ENCODE measurements at regions not wholly inside any gene's neighbourhood (a gene's known extent, or its start where the extent isn't known, plus 50 kb on each side); places are given as distances from the start of the nearest gene placed in this dataset.
A peak's percentile ranks its signal among the peaks of the same experiment; 100 is the strongest.

GRCh38 chr9:79885093-79885857, 313.5 kb downstream of the TLE4 start:
- ATAC-seq (no peak), DNase-seq (ENCODE audit: low spot score) (no peak)

GRCh38 chr9:79884546-79884945, 312.8 kb downstream of the TLE4 start:
- no peak for ATAC-seq
- DNase-seq (ENCODE audit: low spot score): no peak

- ATAC-seq (no peak), DNase-seq (ENCODE audit: low spot score) (no peak)
Measured at GRCh38 chr9:79883073-79883645, 311.4 kb downstream of the TLE4 start.

GRCh38 chr9:79880626-79881025, 308.9 kb downstream of the TLE4 start:
- ATAC-seq: no peak
- no peak for DNase-seq (ENCODE audit: low spot score)

- ATAC-seq (no peak), DNase-seq (ENCODE audit: low spot score) (no peak)
Measured at GRCh38 chr9:79877943-79878602, 306.3 kb downstream of the TLE4 start.

- ATAC-seq (peak; percentile 39), DNase-seq (ENCODE audit: low spot score) (no peak)
Measured at GRCh38 chr9:79868567-79869189, 296.9 kb downstream of the TLE4 start.

- ATAC-seq (no peak), DNase-seq (ENCODE audit: low spot score) (no peak)
Measured at GRCh38 chr9:79862921-79863890, 291.4 kb downstream of the TLE4 start.

- ATAC-seq (peak; percentile 97), DNase-seq (ENCODE audit: low spot score) (no peak)
Measured at GRCh38 chr9:79858508-79858907, 286.7 kb downstream of the TLE4 start.

- ATAC-seq: peak; percentile 19
Measured at GRCh38 chr9:79857188-79857587, 285.4 kb downstream of the TLE4 start.

GRCh38 chr9:79847074-79847473, 275.3 kb downstream of the TLE4 start:
- DNase-seq (ENCODE audit: low spot score): no peak
- no peak for ATAC-seq

More at GRCh38 chr9:79857188-79857587, 285.4 kb downstream of the TLE4 start:
- DNase-seq (ENCODE audit: low spot score): no peak

GRCh38 chr9:79829566-79830302, 258.0 kb downstream of the TLE4 start:
- DNase-seq (ENCODE audit: low spot score): no peak
- no peak for ATAC-seq

GRCh38 chr9:79824265-79824664, 252.5 kb downstream of the TLE4 start:
- ATAC-seq: no peak

GRCh38 chr9:79817438-79818004, 245.8 kb downstream of the TLE4 start:
- DNase-seq (ENCODE audit: low spot score): no peak
- peak; percentile 31 for ATAC-seq

More at GRCh38 chr9:79824265-79824664, 252.5 kb downstream of the TLE4 start:
- DNase-seq (ENCODE audit: low spot score): no peak

GRCh38 chr9:79813258-79813638, 241.5 kb downstream of the TLE4 start:
- no peak for ATAC-seq
- DNase-seq (ENCODE audit: low spot score): no peak

GRCh38 chr9:79812507-79813257, 240.9 kb downstream of the TLE4 start:
- ATAC-seq: no peak

GRCh38 chr9:79812099-79812498, 240.3 kb downstream of the TLE4 start:
- no peak for DNase-seq (ENCODE audit: low spot score)
- no peak for ATAC-seq

More at GRCh38 chr9:79812507-79813257, 240.9 kb downstream of the TLE4 start:
- no peak for DNase-seq (ENCODE audit: low spot score)

- no peak for ATAC-seq
- no peak for DNase-seq (ENCODE audit: low spot score)
Measured at GRCh38 chr9:79809931-79810330, 238.2 kb downstream of the TLE4 start.

- ATAC-seq (no peak), DNase-seq (ENCODE audit: low spot score) (no peak)
Measured at GRCh38 chr9:79809316-79809876, 237.6 kb downstream of the TLE4 start.
